ENCODE measurements at regions not wholly inside any gene's neighbourhood (a gene's known extent, or its start where the extent isn't known, plus 50 kb on each side); places are given as distances from the start of the nearest gene placed in this dataset.

DNA sequence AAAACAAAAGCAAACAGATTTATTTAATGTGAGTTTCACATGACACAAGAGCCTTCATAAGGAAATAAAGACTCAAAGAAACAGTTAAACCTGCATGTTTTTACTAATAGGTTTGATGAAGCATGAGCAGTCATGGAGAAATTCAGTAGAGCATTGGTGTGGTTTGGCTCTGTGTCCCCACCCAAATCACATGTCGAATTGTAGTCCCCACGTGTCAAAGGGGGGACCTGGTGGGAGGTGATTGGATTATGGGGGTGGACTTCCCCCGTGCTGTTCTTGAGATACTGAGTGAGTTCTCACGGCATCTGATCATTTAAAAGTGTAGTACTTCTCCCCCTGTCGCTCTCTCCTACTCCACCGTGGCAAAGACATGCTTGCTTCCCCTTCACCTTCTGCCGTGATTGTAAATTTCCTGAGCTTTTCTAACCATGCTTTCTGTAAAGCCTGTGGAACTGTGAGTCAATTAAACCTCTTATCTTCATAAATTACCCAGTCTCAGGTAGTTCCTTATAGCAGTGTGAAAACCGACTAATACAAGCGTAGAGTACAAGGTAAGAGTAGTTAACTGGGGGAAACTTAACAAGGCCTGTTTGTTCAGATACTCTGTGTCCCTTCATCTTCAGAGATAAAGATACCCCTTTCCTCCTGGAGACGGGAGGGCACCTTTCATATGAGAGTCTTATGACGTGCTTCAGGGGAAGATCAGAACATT is 354.8 kb downstream of the SIPA1L2 start:
- no peak overlapping the region for H2AFZ ChIP-seq
- no peaks in the 10 kb centered on the region for H3K36me3 ChIP-seq (ENCODE audit: control insufficient read depth, insufficient read depth, low read length)
- H3K9me3 ChIP-seq (ENCODE audit: control insufficient read depth, low read length): no peaks in the 10 kb centered on the region
- no peaks in the 10 kb centered on the region for H3K27me3 ChIP-seq (ENCODE audit: control insufficient read depth, insufficient read depth, low read length)
- no peak overlapping the region for H3K27ac ChIP-seq
- no peak overlapping the region for H3K9ac ChIP-seq
- H3K79me2 ChIP-seq: no peaks in the 10 kb centered on the region
- no peak for TF ChIP-seq CTCF (IDR thresholded peaks at IDR 0.05)
- H3K4me3 ChIP-seq (ENCODE audit: low read depth, low read length): no peak overlapping the region
- H3K4me1 ChIP-seq: no peaks in the 10 kb centered on the region
- H3K4me2 ChIP-seq (ENCODE audit: low read length): no peak overlapping the region

GRCh38 chr1:232274236-232274855 is 355.6 kb downstream of the SIPA1L2 start:
- no peak overlapping the region for H3K9ac ChIP-seq
- no peak overlapping the region for H2AFZ ChIP-seq
- H3K79me2 ChIP-seq: no peaks in the 10 kb centered on the region
- no peak for TF ChIP-seq CTCF (IDR thresholded peaks at IDR 0.05)
- no peak overlapping the region for H3K27ac ChIP-seq
- no peaks in the 10 kb centered on the region for H3K9me3 ChIP-seq (ENCODE audit: control insufficient read depth, low read length)
- no peaks in the 10 kb centered on the region for H3K4me1 ChIP-seq
- H3K36me3 ChIP-seq (ENCODE audit: control insufficient read depth, insufficient read depth, low read length): no peaks in the 10 kb centered on the region
- H3K27me3 ChIP-seq (ENCODE audit: control insufficient read depth, insufficient read depth, low read length): no peaks in the 10 kb centered on the region
- no peak overlapping the region for H3K4me2 ChIP-seq (ENCODE audit: low read length)
- H3K4me3 ChIP-seq (ENCODE audit: low read depth, low read length): no peak overlapping the region

GRCh38 chr1:232273011-232273410 is 356.9 kb downstream of the SIPA1L2 start:
- no peaks in the 10 kb centered on the region for H3K27me3 ChIP-seq (ENCODE audit: control insufficient read depth, insufficient read depth, low read length)
- H3K9ac ChIP-seq: no peak overlapping the region
- no peaks in the 10 kb centered on the region for H3K36me3 ChIP-seq (ENCODE audit: control insufficient read depth, insufficient read depth, low read length)
- H3K4me3 ChIP-seq (ENCODE audit: low read depth, low read length): no peak overlapping the region
- H3K4me1 ChIP-seq: no peaks in the 10 kb centered on the region
- TF ChIP-seq CTCF (IDR thresholded peaks at IDR 0.05): no peak
- H3K9me3 ChIP-seq (ENCODE audit: control insufficient read depth, low read length): no peaks in the 10 kb centered on the region
- no peak overlapping the region for H3K27ac ChIP-seq
- no peak overlapping the region for H2AFZ ChIP-seq
- H3K4me2 ChIP-seq (ENCODE audit: low read length): no peak overlapping the region
- H3K79me2 ChIP-seq: no peaks in the 10 kb centered on the region

DNA sequence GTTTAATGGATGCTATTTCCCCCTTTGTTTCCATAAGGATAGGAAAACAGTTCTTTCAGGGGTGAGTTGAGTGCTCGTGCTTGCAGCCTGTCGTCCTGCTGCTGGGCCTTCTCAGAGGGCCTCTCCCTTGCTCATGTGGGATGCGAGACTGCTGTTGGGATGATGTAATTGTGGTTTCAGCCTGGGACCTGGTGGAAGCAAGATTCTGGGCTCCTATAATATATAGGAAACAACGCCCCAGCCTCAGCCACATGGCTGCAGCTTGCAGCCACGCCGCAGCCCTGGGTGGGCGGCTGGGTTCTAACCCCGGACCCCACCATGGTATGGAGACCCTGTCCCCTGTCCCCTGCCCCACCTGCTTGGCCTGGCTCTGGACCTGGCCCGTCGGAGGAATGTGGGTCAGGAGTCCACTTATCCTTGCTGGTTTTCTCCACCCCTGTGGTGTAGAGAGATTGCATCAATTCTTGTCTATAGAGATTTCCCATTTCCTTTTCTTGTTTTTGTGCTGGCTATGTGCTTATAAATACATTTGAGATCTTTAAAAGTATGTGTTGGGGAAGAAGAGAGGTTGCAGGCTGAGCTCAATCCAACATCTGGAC is 357.8 kb downstream of the SIPA1L2 start:
- Histone ChIP-seq H3K4me3 (ENCODE audit: low read depth, low read length) (no peak overlapping the region), H3K79me2 (no peaks in the 10 kb centered on the region), H3K36me3 (ENCODE audit: control insufficient read depth, insufficient read depth, low read length) (no peaks in the 10 kb centered on the region), H2AFZ (no peak overlapping the region), H3K4me1 (no peaks in the 10 kb centered on the region), H3K27ac (no peak overlapping the region), H3K9ac (no peak overlapping the region), H3K4me2 (ENCODE audit: low read length) (no peak overlapping the region), H3K9me3 (ENCODE audit: control insufficient read depth, low read length) (no peaks in the 10 kb centered on the region), H3K27me3 (ENCODE audit: control insufficient read depth, insufficient read depth, low read length) (no peaks in the 10 kb centered on the region)
- TF ChIP-seq CTCF (IDR thresholded peaks at IDR 0.05): no peak
